Mesenchymal stem cell (in vitro differentiated cells and primary cell): ENCODE measurements at regions not wholly inside any gene's neighbourhood (a gene's known extent, or its start where the extent isn't known, plus 50 kb on each side); places are given as distances from the start of the nearest gene placed in this dataset.

Experiments used
- DNase-seq: peaks from one replicate; pipeline ENCODE4 v3.0.0-alpha.2; 2013
- H2AFZ ChIP-seq: one replicate; pipeline ENCODE4 v1.6.1; 2013; ENCODE audit warnings: low read depth, mild to moderate bottlenecking, control low read depth, inconsistent platforms, low read length, moderate library complexity
- H2AK5ac ChIP-seq: 2 replicates; pipeline ENCODE4 v1.6.1; 2013; ENCODE audit warnings: low read length, moderate library complexity, mild to moderate bottlenecking, inconsistent platforms; ENCODE audit not compliant: severe bottlenecking
- H2BK120ac ChIP-seq: one replicate; pipeline ENCODE4 v1.6.1; 2013; ENCODE audit warnings: low read depth, mild to moderate bottlenecking, inconsistent platforms, low read length, moderate library complexity
- H2BK12ac ChIP-seq, 2 experiments: one replicate each; pipeline ENCODE4 v1.6.1; 2013; ENCODE audit warnings: inconsistent platforms in 2 of 2, low read length in 2 of 2, mild to moderate bottlenecking in 2 of 2, moderate library complexity in 2 of 2, control low read depth in 1 of 2
- H2BK15ac ChIP-seq: one replicate; pipeline ENCODE4 v1.6.1; 2013; ENCODE audit warnings: mild to moderate bottlenecking, low read depth, inconsistent platforms; ENCODE audit not compliant: poor library complexity, severe bottlenecking
- H2BK5ac ChIP-seq: 2 replicates; pipeline ENCODE4 v1.6.1; 2013; ENCODE audit warnings: low read depth, mild to moderate bottlenecking, low read length, control low read depth, inconsistent platforms; ENCODE audit not compliant: poor library complexity, severe bottlenecking
- H3K14ac ChIP-seq, 2 experiments: one replicate each; pipeline ENCODE4 v1.6.1; 2013; ENCODE audit warnings: inconsistent platforms in 2 of 2, low read length in 2 of 2, control low read depth in 1 of 2, mild to moderate bottlenecking in 1 of 2, moderate library complexity in 1 of 2
- H3K18ac ChIP-seq, 2 experiments: one replicate each; pipeline ENCODE4 v1.6.1; 2013; ENCODE audit warnings: inconsistent platforms in 2 of 2, low read length in 2 of 2, control low read depth in 1 of 2, low read depth in 1 of 2, mild to moderate bottlenecking in 1 of 2
- H3K23ac ChIP-seq, 2 experiments: one replicate each; pipeline ENCODE4 v1.6.1; 2013; ENCODE audit warnings: inconsistent platforms in 2 of 2, low read length in 2 of 2, mild to moderate bottlenecking in 2 of 2, moderate library complexity in 2 of 2, control low read depth in 1 of 2
- H3K27ac ChIP-seq: 2 replicates; pipeline ENCODE4 v1.5.1; 2013; ENCODE audit warnings: mild to moderate bottlenecking, moderate library complexity, low read length, control low read depth, inconsistent platforms; ENCODE audit not compliant: poor library complexity, severe bottlenecking
- H3K27me3 ChIP-seq, 2 experiments: 2 replicates each; pipeline versions ENCODE4 v1.6.1 to v1.7.0; 2013; ENCODE audit warnings: low read length in 2 of 2, mild to moderate bottlenecking in 2 of 2, moderate library complexity in 2 of 2, control low read depth in 1 of 2, inconsistent platforms in 1 of 2; ENCODE audit not compliant: control insufficient read depth in 1 of 2, insufficient read depth in 1 of 2
- H3K36me3 ChIP-seq, 2 experiments: 2 replicates each; pipeline versions ENCODE4 v1.6.1 to v1.7.0; 2013; ENCODE audit warnings: low read length in 2 of 2, control low read depth in 1 of 2, inconsistent platforms in 1 of 2, low read depth in 1 of 2, mild to moderate bottlenecking in 1 of 2; ENCODE audit not compliant: insufficient read depth in 2 of 2, control insufficient read depth in 1 of 2
- H3K4ac ChIP-seq, 2 experiments: one replicate each; pipeline ENCODE4 v1.6.1; 2013; ENCODE audit warnings: inconsistent platforms in 2 of 2, low read length in 2 of 2, mild to moderate bottlenecking in 2 of 2, moderate library complexity in 2 of 2, control low read depth in 1 of 2, low read depth in 1 of 2
- H3K4me1 ChIP-seq: 2 replicates; pipeline ENCODE4 v1.6.1; 2013; ENCODE audit warnings: low read depth, low read length, control low read depth; ENCODE audit not compliant: control insufficient read depth, insufficient read depth
- H3K4me2 ChIP-seq: 2 replicates; pipeline ENCODE4 v1.6.1; 2013; ENCODE audit warnings: low read length, mild to moderate bottlenecking, inconsistent platforms; ENCODE audit not compliant: poor library complexity, severe bottlenecking
- H3K4me3 ChIP-seq, 2 experiments: 2 replicates each; pipeline versions ENCODE4 v1.5.1 to v1.7.0; 2013; ENCODE audit warnings: low read length in 2 of 2, mild to moderate bottlenecking in 2 of 2, control low read depth in 1 of 2, low read depth in 1 of 2; ENCODE audit not compliant: insufficient read depth in 1 of 2
- H3K79me1 ChIP-seq: replicated peaks from 2 replicates; pipeline ENCODE4 v1.6.1; 2013; ENCODE audit warnings: mild to moderate bottlenecking, control low read depth, low read length, inconsistent platforms; ENCODE audit not compliant: poor library complexity, severe bottlenecking
- H3K9ac ChIP-seq: 2 replicates; pipeline ENCODE4 v1.7.0; 2013; ENCODE audit warnings: mild to moderate bottlenecking, low read length, moderate library complexity
- H3K9me3 ChIP-seq: 2 replicates; pipeline ENCODE4 v1.7.0; 2013; ENCODE audit warnings: mild to moderate bottlenecking, low read length; ENCODE audit not compliant: control insufficient read depth
- H4K8ac ChIP-seq: one replicate; pipeline ENCODE4 v1.6.1; 2013; ENCODE audit warnings: inconsistent platforms, mild to moderate bottlenecking, low read length, moderate library complexity
- H4K91ac ChIP-seq: one replicate; pipeline ENCODE4 v1.6.1; 2013; ENCODE audit warnings: mild to moderate bottlenecking, low read length, inconsistent platforms
- WGBS: methylation state at CpG from one replicate; pipeline ENCODE4 v1.1.7; 2013; ENCODE audit warnings: mixed read lengths; 5-methylcytosine and 5-hydroxymethylcytosine counted together

- Histone ChIP-seq H3K36me3 (no peaks in the 10 kb centered on the region), H2AK5ac (no peak overlapping the region), H4K8ac (no peak overlapping the region), H2AFZ (no peak overlapping the region), H3K4me1 (no peaks in the 10 kb centered on the region), H3K27me3 (no peaks in the 10 kb centered on the region), H3K9me3 (no peaks in the 10 kb centered on the region), H2BK5ac (no peak overlapping the region), H3K4me3 (no peak overlapping the region), H3K23ac (no peak overlapping the region), H4K91ac (no peak overlapping the region), H2BK12ac (no peak overlapping the region), H3K4me2 (no peak overlapping the region), H2BK15ac (no peak overlapping the region), H3K9ac (no peak overlapping the region), H3K18ac (no peak overlapping the region), H3K27ac (no peak overlapping the region), H3K4ac (no peak overlapping the region), H2BK120ac (no peak overlapping the region), H3K79me1 (no peaks in the 10 kb centered on the region), H3K14ac (no peak overlapping the region)
- peak; percentile 23 for DNase-seq
- 100% methylated on average over 1 of the region's 1 CpG for WGBS
These were observed 113.3 kb downstream of the ADRB2 start for GRCh38 chr5:148939676-148940075.

GRCh38 chr5:148941810-148942209, 115.4 kb downstream of the ADRB2 start:
- no peaks in the 10 kb centered on the region for H3K36me3 ChIP-seq
- no peaks in the 10 kb centered on the region for H3K4me1 ChIP-seq
- DNase-seq = no peak
- no peak overlapping the region for H3K27ac ChIP-seq
- H4K91ac ChIP-seq = no peak overlapping the region
- H2AK5ac ChIP-seq = no peak overlapping the region
- no peaks in the 10 kb centered on the region for H3K27me3 ChIP-seq
- H3K4me2 ChIP-seq = no peak overlapping the region
- no peak overlapping the region for H3K23ac ChIP-seq
- no peak overlapping the region for H3K18ac ChIP-seq
- no peak overlapping the region for H2BK5ac ChIP-seq
- 0% methylated on average over 1 of the region's 1 CpG for WGBS
- H3K4ac ChIP-seq = no peak overlapping the region
- no peak overlapping the region for H3K14ac ChIP-seq
- H3K4me3 ChIP-seq = no peak overlapping the region
- H2AFZ ChIP-seq = no peak overlapping the region
- no peak overlapping the region for H3K9ac ChIP-seq
- H3K9me3 ChIP-seq = no peaks in the 10 kb centered on the region
- H2BK12ac ChIP-seq = no peak overlapping the region
- H2BK120ac ChIP-seq = no peak overlapping the region
- no peak overlapping the region for H4K8ac ChIP-seq
- no peak overlapping the region for H2BK15ac ChIP-seq
- no peaks in the 10 kb centered on the region for H3K79me1 ChIP-seq

GRCh38 chr5:148949841-148950470, 112.9 kb downstream of the SH3TC2 start:
- Histone ChIP-seq H2AK5ac (no peak overlapping the region), H3K14ac (no peak overlapping the region), H3K9ac (peak overlapping the region; percentile 26), H3K18ac (no peak overlapping the region), H3K23ac (no peak overlapping the region), H4K91ac (no peak overlapping the region), H3K36me3 (no peaks in the 10 kb centered on the region), H3K4me3 (no peak overlapping the region), H3K4me1 (no peaks in the 10 kb centered on the region), H2AFZ (no peak overlapping the region), H4K8ac (no peak overlapping the region), H2BK15ac (peak overlapping the region; percentile 67), H2BK12ac (no peak overlapping the region), H3K27me3 (peaks cover 0 to 5% of the 10 kb centered on the region in 2 experiments), H3K79me1 (no peaks in the 10 kb centered on the region), H3K4ac (no peak overlapping the region), H2BK120ac (no peak overlapping the region), H3K27ac (no peak overlapping the region), H3K9me3 (no peaks in the 10 kb centered on the region), H3K4me2 (no peak overlapping the region), H2BK5ac (no peak overlapping the region)
- WGBS = 69% methylated on average over 4 of the region's 4 CpGs
- DNase-seq = no peak

GRCh38 chr5:148950471-148950863, 112.4 kb downstream of the SH3TC2 start:
- Histone ChIP-seq H3K79me1 (no peaks in the 10 kb centered on the region), H3K27ac (no peak overlapping the region), H3K4me3 (no peak overlapping the region), H3K36me3 (no peaks in the 10 kb centered on the region), H3K9ac (peak overlapping the region; percentile 26), H2AK5ac (no peak overlapping the region), H3K4ac (no peak overlapping the region), H2AFZ (no peak overlapping the region), H4K8ac (no peak overlapping the region), H2BK15ac (no peak overlapping the region), H2BK12ac (no peak overlapping the region), H3K4me2 (no peak overlapping the region), H2BK5ac (no peak overlapping the region), H3K14ac (no peak overlapping the region), H3K18ac (no peak overlapping the region), H3K27me3 (peaks cover 0 to 5% of the 10 kb centered on the region in 2 experiments), H2BK120ac (no peak overlapping the region), H4K91ac (no peak overlapping the region), H3K23ac (no peak overlapping the region), H3K9me3 (no peaks in the 10 kb centered on the region), H3K4me1 (no peaks in the 10 kb centered on the region)
- no CpG with 5 or more reads among the region's 2 CpGs for WGBS
- no peak for DNase-seq
